Endothelial cell of umbilical vein (primary cell): ENCODE measurements at regions not wholly inside any gene's neighbourhood (a gene's known extent, or its start where the extent isn't known, plus 50 kb on each side); places are given as distances from the start of the nearest gene placed in this dataset.
A peak's percentile ranks its signal among the peaks of the same experiment; 100 is the strongest.

Experiments
- BruUV-seq: library from RNA; stranded (reverse); fragments of 400-500 nt; replicated peaks from 2 replicates; lab custom pipeline; 2021; lab: Mats Ljungman, UMichigan
- CTCF ChIA-PET: fragments of 300-600, 350-600 bp; sonication (Branson Sonifier 250); formaldehyde crosslinking; loops from one replicate; lab custom pipeline; 2021; ENCODE audit warnings: antibody characterized with exemption, inconsistent platforms; lab: Charles Lee
- POLR2A ChIA-PET: fragments of 300-600, 350-600 bp; sonication (Branson Sonifier 250); formaldehyde crosslinking; loops from one replicate; lab custom pipeline; 2021; ENCODE audit warnings: antibody characterized with exemption, inconsistent platforms; lab: Charles Lee
- DNase-seq: peaks from one replicate; pipeline ENCODE4 v3.0.0-alpha.2; 2011; ENCODE audit warnings: low read depth, low spot score
- FAIRE-seq: peaks from 2 replicates; lab custom pipeline; 2011; peaks lifted over from hg19 to GRCh38; lab: Jason Lieb, UNC
- H2AFZ ChIP-seq: 2 replicates; pipeline ENCODE4 v1.6.0; 2012; ENCODE audit warnings: low read depth, low read length, control low read depth, inconsistent platforms
- H3K27ac ChIP-seq: 2 replicates; pipeline ENCODE4 v1.5.1; 2011; ENCODE audit warnings: low read depth, mild to moderate bottlenecking, control low read depth, low read length, moderate library complexity; ENCODE audit not compliant: insufficient read depth
- H3K27me3 ChIP-seq, 2 experiments: 2 replicates each; pipeline versions ENCODE4 v1.6.0 to v1.6.1; 2011; ENCODE audit warnings: low read length in 2 of 2, mixed read lengths in 1 of 2; ENCODE audit not compliant: control insufficient read depth in 2 of 2, insufficient read depth in 2 of 2
- H3K36me3 ChIP-seq, 2 experiments: 2 replicates in 1 of 2; 3 replicates in 1 of 2; pipeline ENCODE4 v1.5.1; 2011; ENCODE audit warnings: low read length in 2 of 2, mild to moderate bottlenecking in 1 of 2, moderate library complexity in 1 of 2; ENCODE audit not compliant: control insufficient read depth in 2 of 2, insufficient read depth in 2 of 2; ENCODE audit errors: extremely low read depth in 1 of 2
- H3K4me1 ChIP-seq: 3 replicates; pipeline ENCODE4 v1.5.1; 2011; ENCODE audit warnings: mild to moderate bottlenecking, low read length; ENCODE audit not compliant: control insufficient read depth, insufficient read depth; ENCODE audit errors: extremely low read depth
- H3K4me2 ChIP-seq: 2 replicates; pipeline ENCODE4 v1.6.1; 2011; ENCODE audit warnings: low read length, control low read depth, mixed read lengths; ENCODE audit not compliant: insufficient read depth
- H3K4me3 ChIP-seq, 3 experiments: fragments of 200-600 bp in 1 of 3; sonication (generic), shearing (Covaris generic) in 1 of 3; replicated peaks in 1 of 3; 2 replicates each; pipeline ENCODE4 v1.5.1; 2011 to 2016; ENCODE audit warnings: control low read depth in 3 of 3, low read length in 3 of 3, mild to moderate bottlenecking in 2 of 3, inconsistent platforms in 1 of 3, low read depth in 1 of 3, moderate library complexity in 1 of 3; ENCODE audit not compliant: insufficient read depth in 1 of 3
- H3K79me2 ChIP-seq: 2 replicates; pipeline ENCODE4 v1.6.0; 2012; ENCODE audit warnings: low read length, inconsistent platforms; ENCODE audit not compliant: control insufficient read depth, insufficient read depth
- H3K9ac ChIP-seq: replicated peaks from 2 replicates; pipeline ENCODE3; 2011; ENCODE audit warnings: low read length, control low read depth; ENCODE audit not compliant: insufficient read depth; ENCODE audit errors: extremely low read depth
- H3K9me1 ChIP-seq: replicated peaks from 3 replicates; pipeline ENCODE4 v1.6.0; 2011; ENCODE audit warnings: mild to moderate bottlenecking, low read length; ENCODE audit not compliant: control insufficient read depth, insufficient read depth; ENCODE audit errors: extremely low read depth
- H3K9me3 ChIP-seq: replicated peaks from 2 replicates; pipeline ENCODE4 v1.5.1; 2012; ENCODE audit warnings: low read length, inconsistent platforms; ENCODE audit not compliant: control insufficient read depth, insufficient read depth
- H4K20me1 ChIP-seq: replicated peaks from 2 replicates; pipeline ENCODE3; 2011; ENCODE audit warnings: mild to moderate bottlenecking, low read length; ENCODE audit not compliant: control insufficient read depth, insufficient read depth; ENCODE audit errors: extremely low read depth
- EZH2 ChIP-seq: IDR thresholded peaks from 2 replicates; pipeline ENCODE4 v1.6.1; 2012; ENCODE audit warnings: borderline replicate concordance, low read depth, mild to moderate bottlenecking, moderate library complexity, low read length, inconsistent platforms; ENCODE audit not compliant: severe bottlenecking
- FOS ChIP-seq: IDR thresholded peaks from 2 replicates; pipeline ENCODE4 v1.6.1; 2011; ENCODE audit warnings: mild to moderate bottlenecking, low read length, moderate library complexity, borderline replicate concordance; ENCODE audit not compliant: insufficient read depth
- GATA2 ChIP-seq: IDR thresholded peaks from 2 replicates; pipeline ENCODE4 v1.7.0; 2011; ENCODE audit warnings: low read depth, mild to moderate bottlenecking, moderate library complexity, mixed read lengths, low read length; ENCODE audit not compliant: insufficient read length, insufficient read depth
- JUN ChIP-seq: IDR thresholded peaks from 2 replicates; pipeline ENCODE4 v1.6.1; 2011; ENCODE audit warnings: borderline replicate concordance, low read depth; ENCODE audit not compliant: insufficient read length, insufficient read depth
- MYC ChIP-seq: IDR thresholded peaks from one replicate; pipeline ENCODE4 v1.6.1; 2011; ENCODE audit warnings: mild to moderate bottlenecking, low read depth, low read length
- POLR2A ChIP-seq: IDR thresholded peaks from 2 replicates; pipeline ENCODE4 v1.6.1; 2012; ENCODE audit warnings: low read depth, mild to moderate bottlenecking, control low read depth, low read length
- POLR2AphosphoS5 ChIP-seq: IDR thresholded peaks from 2 replicates; pipeline ENCODE4 v1.6.1; 2012; ENCODE audit warnings: low read depth, mild to moderate bottlenecking, control low read depth, low read length, moderate library complexity; ENCODE audit not compliant: insufficient read depth
- dilution Hi-C: fragments of 300-500 bp; cut with MboI; formaldehyde crosslinking; loops from one replicate; pipeline ENCODE4 v1.15.0; 2019; ENCODE audit warnings: low sequenced_read_pairs; ENCODE audit not compliant: extremely low pct_ligation_motif_present
- intact Hi-C: fragments of 100-400 bp; cut with micrococcal nuclease; formaldehyde crosslinking; loops from one replicate; pipeline ENCODE4 v1.10.0; 2022
- TF ChIP-seq, protein P1 (sequence below), 2 donors: IDR thresholded peaks; 1 replicate in 1 of 2; 2 replicates in 1 of 2; pipeline ENCODE4 v1.5.1; 2011; ENCODE audit warnings: low read length in 2 of 2, mild to moderate bottlenecking in 2 of 2, moderate library complexity in 2 of 2, control low read depth in 1 of 2, inconsistent platforms in 1 of 2, low read depth in 1 of 2; ENCODE audit not compliant: insufficient read depth in 1 of 2; ENCODE audit errors: extremely low read depth in 1 of 2
- TF ChIP-seq, protein P2 (sequence below): IDR thresholded peaks from 2 replicates; pipeline ENCODE4 v1.6.1; 2011; ENCODE audit not compliant: insufficient read depth, insufficient read length

DNA sequence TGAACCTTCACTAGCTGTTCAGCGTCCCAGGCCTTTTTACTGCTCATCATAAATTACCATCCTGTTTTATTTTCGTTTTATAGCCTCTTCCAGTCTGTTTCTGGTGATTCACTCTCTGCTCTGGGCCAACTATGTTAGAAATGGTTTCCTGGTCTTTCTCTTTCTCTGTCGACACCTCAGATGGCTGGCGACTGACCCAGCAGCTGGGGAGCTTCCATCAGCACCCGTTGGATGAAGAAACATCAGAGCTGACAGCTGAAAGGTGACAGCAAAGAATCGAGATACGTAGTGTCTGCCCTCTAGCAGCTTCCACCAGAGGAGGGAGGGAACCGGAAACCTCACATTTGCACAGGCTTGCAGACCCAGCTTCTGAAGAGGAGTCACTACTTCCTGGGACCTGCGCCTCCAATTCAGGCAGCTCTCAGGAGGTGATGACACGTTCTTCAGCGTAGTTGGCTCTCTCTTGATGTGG is 82.9 kb upstream of the MLN start:
- Histone ChIP-seq H3K4me1 (no peaks in the 10 kb centered on the region), H3K79me2 (no peaks in the 10 kb centered on the region), H3K36me3 (no peaks in the 10 kb centered on the region), H3K9ac (no peak overlapping the region), H3K9me1 (no peaks in the 10 kb centered on the region), H3K4me3 (no peak overlapping the region), H3K4me2 (no peak overlapping the region), H3K27me3 (peaks cover 2 to 9% of the 10 kb centered on the region in 2 experiments), H3K9me3 (no peaks in the 10 kb centered on the region), H2AFZ (no peak overlapping the region), H3K27ac (no peak overlapping the region), H4K20me1 (no peaks in the 10 kb centered on the region)
- POLR2A ChIA-PET: no interaction called here
- CTCF ChIA-PET: interaction anchor here (1.4 kb wide), 1 partner anchor 115 kb away, joined by 4 read pairs; no protein-coding TSS in a partner anchor
- intact Hi-C loops (no loop called here), dilution Hi-C loops (no loop called here)
- no peak for TF ChIP-seq MYC
- no peak for TF ChIP-seq FOS
- no peak for TF ChIP-seq POLR2A
- TF ChIP-seq, protein P1, sequence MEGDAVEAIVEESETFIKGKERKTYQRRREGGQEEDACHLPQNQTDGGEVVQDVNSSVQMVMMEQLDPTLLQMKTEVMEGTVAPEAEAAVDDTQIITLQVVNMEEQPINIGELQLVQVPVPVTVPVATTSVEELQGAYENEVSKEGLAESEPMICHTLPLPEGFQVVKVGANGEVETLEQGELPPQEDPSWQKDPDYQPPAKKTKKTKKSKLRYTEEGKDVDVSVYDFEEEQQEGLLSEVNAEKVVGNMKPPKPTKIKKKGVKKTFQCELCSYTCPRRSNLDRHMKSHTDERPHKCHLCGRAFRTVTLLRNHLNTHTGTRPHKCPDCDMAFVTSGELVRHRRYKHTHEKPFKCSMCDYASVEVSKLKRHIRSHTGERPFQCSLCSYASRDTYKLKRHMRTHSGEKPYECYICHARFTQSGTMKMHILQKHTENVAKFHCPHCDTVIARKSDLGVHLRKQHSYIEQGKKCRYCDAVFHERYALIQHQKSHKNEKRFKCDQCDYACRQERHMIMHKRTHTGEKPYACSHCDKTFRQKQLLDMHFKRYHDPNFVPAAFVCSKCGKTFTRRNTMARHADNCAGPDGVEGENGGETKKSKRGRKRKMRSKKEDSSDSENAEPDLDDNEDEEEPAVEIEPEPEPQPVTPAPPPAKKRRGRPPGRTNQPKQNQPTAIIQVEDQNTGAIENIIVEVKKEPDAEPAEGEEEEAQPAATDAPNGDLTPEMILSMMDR (IDR thresholded peaks at IDR 0.05; ENCODE audit: extremely low read depth in 1 of 2, insufficient read depth in 1 of 2, low read depth in 1 of 2, low read length in 2 of 2): no peak
- TF ChIP-seq POLR2AphosphoS5: no peak
- no peak for TF ChIP-seq EZH2
- TF ChIP-seq, protein P2, sequence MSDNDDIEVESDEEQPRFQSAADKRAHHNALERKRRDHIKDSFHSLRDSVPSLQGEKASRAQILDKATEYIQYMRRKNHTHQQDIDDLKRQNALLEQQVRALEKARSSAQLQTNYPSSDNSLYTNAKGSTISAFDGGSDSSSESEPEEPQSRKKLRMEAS: no peak
- no peak for TF ChIP-seq JUN
- no peak for TF ChIP-seq GATA2
- DNase-seq (peak; percentile 21), FAIRE-seq (no peak)
- BruUV-seq: no TSS peak
